HG03439 (cell line): ENCODE measurements at regions not wholly inside any gene's neighbourhood (a gene's known extent, or its start where the extent isn't known, plus 50 kb on each side); places are given as distances from the start of the nearest gene placed in this dataset.

Experiments
- ATAC-seq: cut with Tn5 transposase; IDR thresholded peaks from one replicate; pipeline ENCODE4 v1.9.1; 2021; ENCODE audit warnings: mild to moderate bottlenecking, moderate library complexity; ENCODE audit not compliant: unreplicated experiment

- no peak for ATAC-seq
Observed at GRCh38 chr12:3999904-4000303, 126.7 kb upstream of the PARP11 start.

GRCh38 chr12:3998968-3999792, 126.0 kb upstream of the PARP11 start:
- no peak for ATAC-seq

DNA sequence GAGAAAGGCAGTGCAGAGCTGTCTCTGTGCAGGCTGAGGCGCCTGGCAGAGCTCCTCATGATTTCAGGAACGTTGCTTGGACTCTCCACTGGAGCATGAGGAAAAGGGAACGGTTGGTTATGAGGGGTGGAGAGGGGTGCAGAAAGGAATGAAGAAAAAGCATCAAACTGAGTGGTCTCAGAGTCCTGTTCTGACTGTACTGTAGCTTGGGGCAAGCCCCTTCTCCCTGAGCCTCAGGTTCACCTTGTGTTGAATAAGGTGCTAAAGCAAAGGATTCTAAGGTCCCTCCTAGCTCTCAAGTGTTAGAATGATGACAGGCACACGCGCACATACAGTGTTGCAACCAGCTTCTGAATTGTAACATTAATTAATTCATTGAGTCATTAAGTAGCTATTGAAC, 125.2 kb upstream of the PARP11 start:
- ATAC-seq, result no peak

DNA sequence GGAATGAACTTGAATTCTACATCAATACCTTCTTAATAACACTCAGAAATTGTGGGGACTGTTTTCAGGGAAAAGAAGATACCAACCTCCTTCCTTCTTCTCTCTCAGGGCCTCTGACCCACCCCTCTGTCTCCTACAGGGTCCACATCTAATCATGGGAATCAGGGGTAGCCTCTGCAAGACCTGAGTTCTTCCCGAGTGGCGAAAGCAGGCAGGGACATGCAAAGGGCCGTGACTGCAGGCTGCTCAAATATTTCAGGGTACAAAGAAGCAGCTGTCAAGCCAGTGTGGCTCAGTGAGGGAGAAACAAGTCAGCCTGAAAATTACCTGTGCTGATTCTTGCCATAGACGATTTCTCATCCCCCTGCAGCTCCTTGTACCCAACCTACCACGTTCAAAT, 123.1 kb upstream of the PARP11 start:
- no peak for ATAC-seq

DNA sequence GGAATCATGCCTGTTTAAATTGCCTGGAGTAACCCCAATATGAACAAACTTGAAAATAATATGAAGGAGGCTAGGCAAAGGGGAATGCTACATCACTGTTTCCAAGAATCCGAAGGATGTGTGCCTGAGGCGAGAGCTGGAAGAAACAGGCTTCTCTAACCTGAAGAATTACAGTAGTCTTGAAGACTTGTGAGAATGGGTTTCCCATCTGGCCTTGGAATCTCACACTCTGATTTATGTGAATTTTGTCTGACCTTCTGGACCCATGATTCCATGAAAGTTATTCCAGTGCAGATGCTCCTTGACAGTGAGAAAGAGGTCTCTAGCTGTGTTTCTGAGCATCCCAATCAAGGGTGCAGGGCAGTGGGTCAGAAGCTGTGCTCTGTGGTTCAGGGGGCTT, 122.1 kb upstream of the PARP11 start:
- ATAC-seq, result no peak

DNA sequence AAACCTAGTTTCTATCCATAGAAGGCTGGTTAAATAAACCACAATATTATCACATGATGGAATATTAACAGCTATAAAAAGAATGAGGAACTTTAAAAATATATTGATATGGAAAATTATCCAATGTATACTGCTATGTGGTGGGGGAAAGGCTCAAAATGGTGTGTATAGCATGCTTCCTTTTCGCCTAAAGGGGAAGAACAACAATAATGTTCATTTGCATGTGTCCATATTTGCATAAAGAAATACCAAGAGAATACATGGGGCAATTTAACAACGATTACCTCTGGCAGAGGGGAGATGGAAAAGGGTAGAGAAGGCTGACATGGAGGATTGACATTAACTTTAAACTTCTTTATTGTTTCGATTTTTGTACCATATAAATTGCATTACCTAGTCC, 121.3 kb upstream of the PARP11 start:
- no peak for ATAC-seq

- ATAC-seq, result no peak
Observed at GRCh38 chr12:3992945-3993344, 119.7 kb upstream of the PARP11 start.

- no peak for ATAC-seq
Observed at GRCh38 chr12:3991798-3992580, 118.8 kb upstream of the PARP11 start.

DNA sequence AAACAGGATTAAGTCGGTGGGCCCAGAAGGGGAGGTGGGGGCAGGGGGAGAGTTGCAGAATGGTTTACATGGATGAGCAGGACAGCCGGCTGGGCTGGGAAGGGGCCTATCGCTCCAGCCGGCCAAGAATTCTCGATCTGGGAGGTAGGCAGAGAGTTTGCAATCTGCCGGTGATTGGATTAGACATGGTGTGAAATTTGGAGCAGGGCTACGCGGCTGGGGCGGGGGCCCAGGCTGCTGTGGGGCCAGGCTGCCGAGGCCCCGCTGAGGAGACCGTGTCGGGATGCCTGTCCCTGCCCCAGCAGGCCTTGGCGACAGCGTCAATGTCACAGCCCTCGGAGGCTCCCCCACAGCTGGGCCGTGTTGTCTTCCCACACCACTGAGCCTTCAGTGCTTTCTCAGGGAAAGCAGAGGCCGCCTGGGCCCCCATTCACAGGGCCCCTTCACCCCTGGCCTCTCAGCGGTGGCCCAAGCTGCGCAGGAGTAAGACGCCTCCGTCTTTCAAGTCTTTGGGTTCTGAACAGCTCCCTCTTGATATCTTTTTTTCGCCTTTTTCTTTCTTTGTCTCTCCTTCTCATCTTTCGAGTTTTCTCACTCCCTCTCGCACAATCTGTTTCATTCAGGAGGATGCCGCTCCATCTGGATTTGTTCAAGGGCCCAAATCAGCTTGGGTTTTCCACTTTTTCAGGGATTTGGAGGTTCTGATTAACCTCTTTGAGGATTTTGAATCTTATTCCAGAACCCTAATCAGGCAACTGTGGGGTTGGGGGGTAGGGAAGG, 117.5 kb upstream of the PARP11 start:
- ATAC-seq, result no peak

DNA sequence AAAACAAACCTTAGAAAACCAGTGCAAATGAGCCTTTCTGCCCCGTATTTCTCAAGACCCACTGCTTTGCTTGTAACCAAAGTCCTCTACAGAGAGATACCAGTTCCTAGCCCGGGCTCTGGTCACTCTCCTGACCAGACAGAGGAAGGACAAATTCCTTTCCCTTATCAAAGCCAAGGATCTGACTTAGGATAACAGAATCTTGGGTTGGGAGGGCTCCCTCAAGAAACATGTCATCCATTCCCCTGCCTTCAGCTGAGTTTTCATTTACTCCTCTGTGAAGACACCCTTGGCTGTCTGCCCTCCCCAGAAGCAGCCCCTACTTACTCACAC, 116.0 kb upstream of the PARP11 start:
- no peak for ATAC-seq

DNA sequence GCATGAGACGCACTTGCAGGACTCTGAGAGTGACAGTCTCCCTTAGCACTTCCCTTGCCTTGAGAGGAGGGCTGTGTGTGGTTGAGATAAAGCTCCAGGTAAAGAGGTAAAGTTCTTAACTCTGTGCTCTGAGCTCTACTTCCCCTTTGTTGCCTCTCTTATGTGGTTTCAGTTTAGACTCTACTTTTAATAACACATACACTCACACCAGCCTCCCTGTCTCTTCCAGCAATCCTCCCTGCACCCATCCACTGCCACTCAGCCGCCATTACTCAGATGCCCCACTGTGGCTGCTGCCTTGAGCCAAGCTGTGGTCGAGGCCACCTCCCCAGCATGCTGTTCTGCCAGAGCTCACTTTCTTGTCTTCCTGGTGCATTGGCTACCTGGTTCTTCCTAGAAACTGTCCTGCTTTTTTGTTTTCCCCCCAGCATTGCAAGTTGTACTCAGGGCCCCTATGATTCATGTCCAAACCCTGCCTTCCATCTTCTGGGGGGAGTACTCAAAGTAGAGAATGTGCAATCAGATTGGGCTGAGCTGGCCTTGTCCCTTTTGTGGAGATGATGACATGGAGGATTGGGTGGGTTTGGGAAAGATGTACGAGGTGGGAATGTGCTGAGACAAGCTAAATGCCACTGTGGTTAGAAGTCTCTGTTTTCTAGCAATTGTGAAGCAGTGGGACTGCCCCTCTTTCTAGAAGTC, 115.5 kb upstream of the PARP11 start:
- no peak for ATAC-seq

GRCh38 chr12:3987571-3987970, 114.4 kb upstream of the PARP11 start:
- ATAC-seq, result no peak

DNA sequence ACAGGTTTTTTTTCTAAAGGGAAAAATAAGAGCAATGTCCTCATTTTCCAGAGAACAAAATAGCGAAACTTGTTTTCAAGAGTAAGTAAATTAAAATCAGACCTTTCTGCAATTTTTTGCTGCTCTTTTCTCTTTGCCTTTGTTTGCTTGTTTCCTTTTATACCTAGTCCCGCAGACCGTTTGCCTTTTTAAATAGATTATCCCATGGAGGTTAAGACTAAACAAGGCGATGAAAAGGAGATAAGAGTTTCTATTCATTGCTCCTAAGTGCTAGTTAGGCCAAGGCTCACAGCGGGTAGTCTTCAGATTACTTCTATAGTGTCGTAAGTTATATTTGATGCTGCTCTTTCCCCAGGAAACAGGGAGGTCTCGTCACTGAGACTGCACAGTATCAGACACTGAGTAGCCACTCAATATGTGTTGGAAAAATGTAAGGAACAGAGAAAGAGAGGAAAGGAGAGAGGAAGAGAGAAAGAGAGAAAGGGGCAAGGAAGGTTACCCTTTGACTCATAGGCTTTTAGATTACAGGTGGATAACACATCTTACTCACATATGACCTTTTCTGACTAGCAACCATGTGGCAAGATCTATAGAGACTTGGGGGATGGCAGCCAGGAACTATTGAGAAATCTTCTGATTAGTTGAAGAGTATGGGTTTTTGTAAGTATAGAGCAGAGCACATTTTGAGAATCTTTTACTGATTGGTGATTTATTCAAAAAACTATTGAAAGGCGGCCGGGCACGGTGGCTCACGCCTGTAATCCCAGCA, 107.5 kb upstream of the PARP11 start:
- ATAC-seq, result no peak

DNA sequence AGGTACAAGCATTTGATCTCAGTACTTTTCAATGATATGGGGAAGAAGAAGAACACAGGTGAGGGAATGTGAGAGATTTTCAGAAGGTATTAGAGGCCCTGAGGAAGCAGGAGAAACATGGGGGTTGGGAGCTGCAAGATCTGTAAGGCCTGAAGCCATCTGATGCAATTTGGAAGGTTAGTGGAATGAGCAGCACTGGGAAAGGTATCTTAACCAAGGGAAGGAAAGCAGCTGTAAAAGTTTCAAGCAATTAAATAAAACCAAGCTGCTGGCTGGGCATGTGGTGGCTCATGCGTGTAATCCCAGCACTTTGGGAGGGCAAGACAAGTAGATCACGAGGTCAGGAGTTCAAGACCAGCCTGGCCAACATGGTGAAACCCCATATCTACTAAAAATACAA, 104.4 kb upstream of the PARP11 start:
- ATAC-seq, result no peak

DNA sequence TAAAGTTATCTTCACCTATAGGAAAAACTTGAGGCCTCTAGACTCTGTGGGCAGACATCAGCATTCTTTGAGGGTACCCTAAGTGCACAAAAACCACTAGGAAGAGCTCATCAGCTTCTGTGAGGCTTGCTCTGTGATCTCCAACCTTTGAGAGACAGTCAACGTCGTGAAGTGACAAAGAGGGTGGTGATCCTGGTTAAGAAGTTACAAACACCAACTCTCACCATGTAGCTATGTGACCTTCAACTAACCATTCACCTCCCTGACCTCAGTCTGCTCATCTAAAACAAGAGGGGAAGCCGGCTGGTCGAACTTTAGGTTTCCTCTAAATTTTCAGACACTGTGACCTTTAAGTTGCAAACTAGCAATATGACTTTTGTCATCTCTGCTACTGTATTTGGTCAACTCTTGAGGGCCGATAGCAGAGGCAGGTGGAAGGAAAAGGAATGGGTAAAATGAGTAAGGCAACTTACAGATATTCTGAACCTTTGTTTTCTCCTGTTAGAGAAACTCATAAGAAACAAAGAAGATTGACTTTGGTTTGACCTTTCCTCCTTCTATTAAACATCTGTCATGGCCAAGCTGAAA, 103.2 kb upstream of the PARP11 start:
- no peak for ATAC-seq

DNA sequence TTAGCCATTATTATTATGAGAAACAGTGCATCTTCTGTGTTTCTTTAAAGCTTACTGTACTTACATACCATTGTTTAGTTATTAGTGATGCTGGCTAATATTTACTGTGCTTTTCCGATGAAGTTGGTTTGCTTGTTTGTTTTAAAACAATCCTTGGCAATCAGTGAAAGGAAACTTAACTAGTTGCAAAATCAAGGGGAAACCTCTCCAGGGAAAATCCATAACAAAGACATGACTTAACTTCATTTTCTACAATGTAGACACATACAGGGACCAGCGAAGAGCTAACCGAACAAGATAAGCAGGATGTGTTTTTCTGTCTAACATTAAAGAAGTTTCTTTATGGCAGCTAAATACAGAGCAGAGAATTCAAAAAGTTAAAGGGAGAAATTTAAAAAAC, 102.5 kb upstream of the PARP11 start:
- ATAC-seq, result no peak

- ATAC-seq, result no peak
Observed at GRCh38 chr12:3974883-3975282, 101.7 kb upstream of the PARP11 start.

GRCh38 chr12:3973973-3974644, 100.9 kb upstream of the PARP11 start:
- ATAC-seq, result no peak

DNA sequence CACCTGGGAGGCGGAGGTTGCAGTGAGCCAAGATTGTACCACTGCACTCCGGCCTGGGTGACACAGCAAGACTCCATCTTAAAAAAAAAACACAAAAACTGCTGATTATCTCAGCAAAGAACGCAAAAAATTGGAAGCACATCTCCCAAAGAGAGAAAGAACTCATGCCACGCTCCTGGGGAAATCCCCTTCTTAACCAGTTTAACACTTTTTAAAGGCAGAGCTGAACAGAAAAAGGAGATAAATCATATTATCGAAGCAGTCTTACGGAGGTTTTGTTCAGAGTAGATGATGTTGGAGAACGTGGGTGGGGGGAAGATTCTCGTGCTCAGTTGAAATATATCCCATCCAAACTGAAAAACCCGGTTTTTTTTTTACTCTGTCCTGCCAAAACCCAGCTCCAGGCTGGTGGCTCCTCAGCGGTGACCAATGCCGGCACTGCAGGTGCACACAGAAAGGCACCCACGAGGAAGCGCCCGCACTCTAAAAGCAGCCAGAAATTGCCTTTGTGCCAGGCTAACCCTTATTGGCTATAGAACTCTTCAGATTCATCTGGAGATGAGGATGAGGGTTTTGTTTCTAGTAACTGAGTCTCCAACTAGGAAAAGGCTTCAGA, 100.2 kb upstream of the PARP11 start:
- ATAC-seq, result no peak
